ENCODE measurements at regions not wholly inside any gene's neighbourhood (a gene's known extent, or its start where the extent isn't known, plus 50 kb on each side); places are given as distances from the start of the nearest gene placed in this dataset.

DNA sequence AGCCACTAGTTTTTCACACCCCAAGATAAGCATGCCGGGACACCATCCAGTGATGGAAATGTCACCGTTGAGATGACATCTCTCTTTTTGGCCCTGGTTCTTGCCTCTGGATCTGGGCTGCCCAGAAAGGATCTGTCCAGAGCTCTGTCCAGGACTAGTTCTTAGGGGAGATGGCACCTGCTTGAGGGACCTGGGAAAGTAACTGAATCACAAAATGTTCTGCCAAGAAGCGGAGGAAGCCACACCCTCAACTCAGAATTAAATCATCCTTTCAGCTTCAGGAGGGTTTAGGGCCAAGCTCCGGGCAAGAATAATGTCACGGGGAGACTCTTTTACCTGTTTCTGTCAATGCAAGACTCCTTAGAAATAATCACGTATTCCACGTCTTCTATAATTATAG is 248.6 kb downstream of the MAF start:
- Mint-ChIP-seq H3K27ac (ENCODE audit: unreplicated experiment) (no peak overlapping the region), H3K9me3 (ENCODE audit: unreplicated experiment) (no peaks in the 10 kb centered on the region), H3K4me3 (ENCODE audit: unreplicated experiment) (no peak overlapping the region), H3K4me1 (ENCODE audit: unreplicated experiment) (peaks cover 5% of the 10 kb centered on the region), H3K27me3 (ENCODE audit: unreplicated experiment) (peaks cover 5% of the 10 kb centered on the region), H3K36me3 (ENCODE audit: unreplicated experiment) (no peaks in the 10 kb centered on the region)
- TF ChIP-seq, protein P1, sequence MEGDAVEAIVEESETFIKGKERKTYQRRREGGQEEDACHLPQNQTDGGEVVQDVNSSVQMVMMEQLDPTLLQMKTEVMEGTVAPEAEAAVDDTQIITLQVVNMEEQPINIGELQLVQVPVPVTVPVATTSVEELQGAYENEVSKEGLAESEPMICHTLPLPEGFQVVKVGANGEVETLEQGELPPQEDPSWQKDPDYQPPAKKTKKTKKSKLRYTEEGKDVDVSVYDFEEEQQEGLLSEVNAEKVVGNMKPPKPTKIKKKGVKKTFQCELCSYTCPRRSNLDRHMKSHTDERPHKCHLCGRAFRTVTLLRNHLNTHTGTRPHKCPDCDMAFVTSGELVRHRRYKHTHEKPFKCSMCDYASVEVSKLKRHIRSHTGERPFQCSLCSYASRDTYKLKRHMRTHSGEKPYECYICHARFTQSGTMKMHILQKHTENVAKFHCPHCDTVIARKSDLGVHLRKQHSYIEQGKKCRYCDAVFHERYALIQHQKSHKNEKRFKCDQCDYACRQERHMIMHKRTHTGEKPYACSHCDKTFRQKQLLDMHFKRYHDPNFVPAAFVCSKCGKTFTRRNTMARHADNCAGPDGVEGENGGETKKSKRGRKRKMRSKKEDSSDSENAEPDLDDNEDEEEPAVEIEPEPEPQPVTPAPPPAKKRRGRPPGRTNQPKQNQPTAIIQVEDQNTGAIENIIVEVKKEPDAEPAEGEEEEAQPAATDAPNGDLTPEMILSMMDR (IDR thresholded peaks at IDR 0.05): no peak
- no peak for DNase-seq (ENCODE audit: extremely low spot score, unreplicated experiment)

GRCh38 chr16:79349803-79350202 is 250.7 kb downstream of the MAF start:
- Mint-ChIP-seq H3K9me3 (ENCODE audit: unreplicated experiment) (no peaks in the 10 kb centered on the region), H3K4me3 (ENCODE audit: unreplicated experiment) (no peak overlapping the region), H3K27ac (ENCODE audit: unreplicated experiment) (no peak overlapping the region), H3K27me3 (ENCODE audit: unreplicated experiment) (peaks cover 14% of the 10 kb centered on the region), H3K36me3 (ENCODE audit: unreplicated experiment) (no peaks in the 10 kb centered on the region), H3K4me1 (ENCODE audit: unreplicated experiment) (peaks cover 5% of the 10 kb centered on the region)
- TF ChIP-seq, protein P1 (IDR thresholded peaks at IDR 0.05): no peak
- no peak for DNase-seq (ENCODE audit: extremely low spot score, unreplicated experiment)

- no peak for DNase-seq (ENCODE audit: extremely low spot score, unreplicated experiment)
- Mint-ChIP-seq H3K4me3 (ENCODE audit: unreplicated experiment) (no peak overlapping the region), H3K27me3 (ENCODE audit: unreplicated experiment) (peaks cover 19% of the 10 kb centered on the region), H3K4me1 (ENCODE audit: unreplicated experiment) (peaks cover 5% of the 10 kb centered on the region), H3K36me3 (ENCODE audit: unreplicated experiment) (no peaks in the 10 kb centered on the region), H3K9me3 (ENCODE audit: unreplicated experiment) (no peaks in the 10 kb centered on the region), H3K27ac (ENCODE audit: unreplicated experiment) (no peak overlapping the region)
- TF ChIP-seq, protein P1 (IDR thresholded peaks at IDR 0.05): no peak
Observed at GRCh38 chr16:79348521-79349306, 251.8 kb downstream of the MAF start.

DNA sequence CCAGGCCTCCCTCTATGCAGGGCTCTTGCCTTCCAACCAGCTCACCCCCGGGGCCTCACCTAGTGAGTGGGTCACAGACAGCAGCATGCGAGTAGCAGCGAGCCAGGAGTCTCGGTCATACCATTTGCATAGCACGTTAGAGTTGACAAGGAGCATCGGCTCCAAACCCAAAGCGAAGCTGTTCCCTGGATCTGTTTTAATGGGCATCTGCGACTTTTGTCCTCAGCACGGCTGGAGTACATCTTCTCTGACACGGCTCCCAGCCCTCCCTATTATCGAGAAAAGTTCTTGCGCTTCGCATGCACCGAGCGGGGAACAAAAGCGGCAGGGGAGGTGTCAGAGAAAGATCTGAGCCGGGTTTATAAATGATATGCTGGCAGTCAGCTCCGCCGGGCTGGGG is 253.3 kb downstream of the MAF start:
- H3K4me3 Mint-ChIP-seq (ENCODE audit: unreplicated experiment): no peak overlapping the region
- no peaks in the 10 kb centered on the region for H3K9me3 Mint-ChIP-seq (ENCODE audit: unreplicated experiment)
- no peak for DNase-seq (ENCODE audit: extremely low spot score, unreplicated experiment)
- peaks cover 21% of the 10 kb centered on the region for H3K27me3 Mint-ChIP-seq (ENCODE audit: unreplicated experiment)
- no peaks in the 10 kb centered on the region for H3K36me3 Mint-ChIP-seq (ENCODE audit: unreplicated experiment)
- TF ChIP-seq, protein P1 (IDR thresholded peaks at IDR 0.05): no peak
- peaks cover 5% of the 10 kb centered on the region for H3K4me1 Mint-ChIP-seq (ENCODE audit: unreplicated experiment)
- H3K27ac Mint-ChIP-seq (ENCODE audit: unreplicated experiment): no peak overlapping the region

GRCh38 chr16:79339863-79340262 is 260.7 kb downstream of the MAF start:
- H3K9me3 Mint-ChIP-seq (ENCODE audit: unreplicated experiment): peaks cover 3% of the 10 kb centered on the region
- TF ChIP-seq, protein P1 (IDR thresholded peaks at IDR 0.05): no peak
- H3K27me3 Mint-ChIP-seq (ENCODE audit: unreplicated experiment): peaks cover 7% of the 10 kb centered on the region
- H3K36me3 Mint-ChIP-seq (ENCODE audit: unreplicated experiment): no peaks in the 10 kb centered on the region
- no peak overlapping the region for H3K4me3 Mint-ChIP-seq (ENCODE audit: unreplicated experiment)
- no peak for DNase-seq (ENCODE audit: extremely low spot score, unreplicated experiment)
- H3K27ac Mint-ChIP-seq (ENCODE audit: unreplicated experiment): no peak overlapping the region
- H3K4me1 Mint-ChIP-seq (ENCODE audit: unreplicated experiment): peaks cover 3% of the 10 kb centered on the region

All from osteocyte (in vitro differentiated cells).